HL-60 (cell line): ENCODE measurements at regions not wholly inside any gene's neighbourhood (a gene's known extent, or its start where the extent isn't known, plus 50 kb on each side); places are given as distances from the start of the nearest gene placed in this dataset.

ENCODE experiments used
- GABPA ChIP-seq: IDR thresholded peaks from 2 replicates; pipeline ENCODE4 v1.6.1; 2012; ENCODE audit warnings: low read depth
- POLR2AphosphoS5 ChIP-seq: IDR thresholded peaks from 2 replicates; pipeline ENCODE4 v1.6.1; 2012; ENCODE audit warnings: low read depth
- TF ChIP-seq, protein P1 (sequence below): IDR thresholded peaks from one replicate; pipeline ENCODE4 v1.5.1; 2011; ENCODE audit warnings: low read length, control low read depth, inconsistent platforms; ENCODE audit not compliant: insufficient read depth
- TF ChIP-seq, protein P2 (sequence below): IDR thresholded peaks from 2 replicates; pipeline ENCODE4 v1.6.1; 2012; ENCODE audit warnings: low read depth; ENCODE audit not compliant: insufficient replicate concordance

DNA sequence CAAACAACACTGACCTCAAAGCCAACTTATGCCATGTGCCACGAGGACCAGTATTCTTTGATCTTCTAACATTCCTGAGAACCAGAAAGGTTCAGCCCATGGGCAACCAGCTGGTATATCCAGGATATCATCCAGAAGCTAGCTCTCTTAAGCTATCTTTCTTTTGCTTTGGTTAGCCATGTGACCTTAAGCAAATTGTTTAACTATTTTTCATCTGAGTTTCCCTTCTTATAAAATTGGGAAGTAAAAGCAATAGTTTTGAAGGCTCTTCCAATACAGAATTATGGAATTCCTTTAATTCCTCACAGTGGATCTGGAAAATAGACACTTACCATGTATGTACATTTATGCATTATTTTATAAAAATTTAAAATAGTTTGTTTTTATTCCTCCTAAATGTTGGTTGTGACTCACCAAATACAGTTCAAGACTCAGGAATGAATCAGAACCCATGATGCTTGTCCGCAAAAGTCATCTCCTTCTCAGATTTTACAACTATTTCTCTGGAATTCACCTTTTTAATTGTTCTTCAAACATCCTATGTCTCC, 435.7 kb downstream of the ZEB2 start:
- TF ChIP-seq, protein P1, sequence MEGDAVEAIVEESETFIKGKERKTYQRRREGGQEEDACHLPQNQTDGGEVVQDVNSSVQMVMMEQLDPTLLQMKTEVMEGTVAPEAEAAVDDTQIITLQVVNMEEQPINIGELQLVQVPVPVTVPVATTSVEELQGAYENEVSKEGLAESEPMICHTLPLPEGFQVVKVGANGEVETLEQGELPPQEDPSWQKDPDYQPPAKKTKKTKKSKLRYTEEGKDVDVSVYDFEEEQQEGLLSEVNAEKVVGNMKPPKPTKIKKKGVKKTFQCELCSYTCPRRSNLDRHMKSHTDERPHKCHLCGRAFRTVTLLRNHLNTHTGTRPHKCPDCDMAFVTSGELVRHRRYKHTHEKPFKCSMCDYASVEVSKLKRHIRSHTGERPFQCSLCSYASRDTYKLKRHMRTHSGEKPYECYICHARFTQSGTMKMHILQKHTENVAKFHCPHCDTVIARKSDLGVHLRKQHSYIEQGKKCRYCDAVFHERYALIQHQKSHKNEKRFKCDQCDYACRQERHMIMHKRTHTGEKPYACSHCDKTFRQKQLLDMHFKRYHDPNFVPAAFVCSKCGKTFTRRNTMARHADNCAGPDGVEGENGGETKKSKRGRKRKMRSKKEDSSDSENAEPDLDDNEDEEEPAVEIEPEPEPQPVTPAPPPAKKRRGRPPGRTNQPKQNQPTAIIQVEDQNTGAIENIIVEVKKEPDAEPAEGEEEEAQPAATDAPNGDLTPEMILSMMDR, result no peak
- TF ChIP-seq POLR2AphosphoS5 (no peak), GABPA (no peak)
- TF ChIP-seq, protein P2, sequence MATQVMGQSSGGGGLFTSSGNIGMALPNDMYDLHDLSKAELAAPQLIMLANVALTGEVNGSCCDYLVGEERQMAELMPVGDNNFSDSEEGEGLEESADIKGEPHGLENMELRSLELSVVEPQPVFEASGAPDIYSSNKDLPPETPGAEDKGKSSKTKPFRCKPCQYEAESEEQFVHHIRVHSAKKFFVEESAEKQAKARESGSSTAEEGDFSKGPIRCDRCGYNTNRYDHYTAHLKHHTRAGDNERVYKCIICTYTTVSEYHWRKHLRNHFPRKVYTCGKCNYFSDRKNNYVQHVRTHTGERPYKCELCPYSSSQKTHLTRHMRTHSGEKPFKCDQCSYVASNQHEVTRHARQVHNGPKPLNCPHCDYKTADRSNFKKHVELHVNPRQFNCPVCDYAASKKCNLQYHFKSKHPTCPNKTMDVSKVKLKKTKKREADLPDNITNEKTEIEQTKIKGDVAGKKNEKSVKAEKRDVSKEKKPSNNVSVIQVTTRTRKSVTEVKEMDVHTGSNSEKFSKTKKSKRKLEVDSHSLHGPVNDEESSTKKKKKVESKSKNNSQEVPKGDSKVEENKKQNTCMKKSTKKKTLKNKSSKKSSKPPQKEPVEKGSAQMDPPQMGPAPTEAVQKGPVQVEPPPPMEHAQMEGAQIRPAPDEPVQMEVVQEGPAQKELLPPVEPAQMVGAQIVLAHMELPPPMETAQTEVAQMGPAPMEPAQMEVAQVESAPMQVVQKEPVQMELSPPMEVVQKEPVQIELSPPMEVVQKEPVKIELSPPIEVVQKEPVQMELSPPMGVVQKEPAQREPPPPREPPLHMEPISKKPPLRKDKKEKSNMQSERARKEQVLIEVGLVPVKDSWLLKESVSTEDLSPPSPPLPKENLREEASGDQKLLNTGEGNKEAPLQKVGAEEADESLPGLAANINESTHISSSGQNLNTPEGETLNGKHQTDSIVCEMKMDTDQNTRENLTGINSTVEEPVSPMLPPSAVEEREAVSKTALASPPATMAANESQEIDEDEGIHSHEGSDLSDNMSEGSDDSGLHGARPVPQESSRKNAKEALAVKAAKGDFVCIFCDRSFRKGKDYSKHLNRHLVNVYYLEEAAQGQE, result no peak
